ENCODE measurements at regions not wholly inside any gene's neighbourhood (a gene's known extent, or its start where the extent isn't known, plus 50 kb on each side); places are given as distances from the start of the nearest gene placed in this dataset.

- intact Hi-C loops (cut with DNase I) = no loop called here
- TF ChIP-seq CTCF (IDR thresholded peaks at IDR 0.05) = no peak
- Histone ChIP-seq H3K4me1 (no peaks in the 10 kb centered on the region), H3K27ac (no peak overlapping the region), H3K9me3 (no peaks in the 10 kb centered on the region), H3K4me3 (no peak overlapping the region), H3K36me3 (no peaks in the 10 kb centered on the region), H3K27me3 (no peaks in the 10 kb centered on the region)
- DNase-seq (ENCODE audit: low spot score in 2 of 2) = peak in 1 of 2 donors; percentile 3
These were observed 588.9 kb upstream of the CADM1 start for GRCh38 chr11:116093065-116093464.

GRCh38 chr11:116086426-116086825 lies 582.2 kb upstream of the CADM1 start:
- no peaks in the 10 kb centered on the region for H3K4me1 ChIP-seq
- no peak overlapping the region for H3K4me3 ChIP-seq
- TF ChIP-seq CTCF (IDR thresholded peaks at IDR 0.05) = no peak
- H3K9me3 ChIP-seq = no peaks in the 10 kb centered on the region
- intact Hi-C loops (cut with DNase I) = no loop called here
- no peak overlapping the region for H3K27ac ChIP-seq
- no peaks in the 10 kb centered on the region for H3K36me3 ChIP-seq
- no peaks in the 10 kb centered on the region for H3K27me3 ChIP-seq
- DNase-seq (ENCODE audit: low spot score in 2 of 2) = no peak

- no peaks in the 10 kb centered on the region for H3K9me3 ChIP-seq
- H3K27ac ChIP-seq = no peak overlapping the region
- H3K4me3 ChIP-seq = no peak overlapping the region
- no peaks in the 10 kb centered on the region for H3K36me3 ChIP-seq
- no peaks in the 10 kb centered on the region for H3K4me1 ChIP-seq
- no peaks in the 10 kb centered on the region for H3K27me3 ChIP-seq
- intact Hi-C loops (cut with DNase I) = no loop called here
- no peak for TF ChIP-seq CTCF (IDR thresholded peaks at IDR 0.05)
- DNase-seq (ENCODE audit: low spot score in 2 of 2) = no peak
These were observed 580.9 kb upstream of the CADM1 start for GRCh38 chr11:116085031-116085635.

- Histone ChIP-seq H3K36me3 (no peaks in the 10 kb centered on the region), H3K4me3 (no peak overlapping the region), H3K27me3 (no peaks in the 10 kb centered on the region), H3K27ac (no peak overlapping the region), H3K4me1 (no peaks in the 10 kb centered on the region), H3K9me3 (no peaks in the 10 kb centered on the region)
- TF ChIP-seq CTCF (IDR thresholded peaks at IDR 0.05) = no peak
- DNase-seq (ENCODE audit: low spot score in 2 of 2) = no peak
- intact Hi-C loops (cut with DNase I) = no loop called here
These were observed 580.3 kb upstream of the CADM1 start for GRCh38 chr11:116084511-116084910.

GRCh38 chr11:116082256-116082655 lies 578.0 kb upstream of the CADM1 start:
- H3K4me1 ChIP-seq = no peaks in the 10 kb centered on the region
- no peak for DNase-seq (ENCODE audit: low spot score in 2 of 2)
- H3K36me3 ChIP-seq = no peaks in the 10 kb centered on the region
- H3K4me3 ChIP-seq = no peak overlapping the region
- no peak for TF ChIP-seq CTCF (IDR thresholded peaks at IDR 0.05)
- no peaks in the 10 kb centered on the region for H3K27me3 ChIP-seq
- H3K27ac ChIP-seq = no peak overlapping the region
- intact Hi-C loops (cut with DNase I) = no loop called here
- H3K9me3 ChIP-seq = no peaks in the 10 kb centered on the region

- intact Hi-C loops (cut with DNase I) = no loop called here
- DNase-seq (ENCODE audit: low spot score in 2 of 2) = no peak
- H3K4me1 ChIP-seq = no peaks in the 10 kb centered on the region
- no peak for TF ChIP-seq CTCF (IDR thresholded peaks at IDR 0.05)
- no peaks in the 10 kb centered on the region for H3K9me3 ChIP-seq
- H3K27me3 ChIP-seq = no peaks in the 10 kb centered on the region
- H3K36me3 ChIP-seq = no peaks in the 10 kb centered on the region
- no peak overlapping the region for H3K4me3 ChIP-seq
- H3K27ac ChIP-seq = no peak overlapping the region
These were observed 575.4 kb upstream of the CADM1 start for GRCh38 chr11:116079580-116079979.
